HepG2 (cell line): ENCODE measurements at regions not wholly inside any gene's neighbourhood (a gene's known extent, or its start where the extent isn't known, plus 50 kb on each side); places are given as distances from the start of the nearest gene placed in this dataset.

Source experiments
- ATAC-seq: fragments of 200-7000 bp; cut with Tn5 transposase; 3 replicates; pipeline ENCODE4 v1.9.1; 2020; ENCODE audit warnings: mild to moderate bottlenecking, moderate library complexity
- BruUV-seq: library from RNA; stranded (reverse); fragments of 400-500 nt; replicated peaks from 2 replicates; lab custom pipeline; 2021; lab: Mats Ljungman, UMichigan
- CTCF ChIA-PET: fragments of 300-600 bp; formaldehyde crosslinking; extraction: SDS; loops from one replicate; lab custom pipeline; 2021; ENCODE audit warnings: low total read pairs, inconsistent platforms, low intra/inter-chr PET ratio; lab: Yijun Ruan, JAX
- POLR2A ChIA-PET: fragments of 350-600 bp; sonication (Branson Sonifier 250); formaldehyde crosslinking; loops from one replicate; lab custom pipeline; 2020; ENCODE audit warnings: antibody characterized with exemption, inconsistent platforms; lab: Yijun Ruan, JAX
- DNase-seq: peaks from one replicate; pipeline ENCODE4 v3.0.0-alpha.2; 2015; ENCODE audit warnings: low spot score
- FAIRE-seq: peaks from 3 replicates; lab custom pipeline; 2011; peaks lifted over from hg19 to GRCh38; lab: Jason Lieb, UNC
- H2AFZ ChIP-seq: one replicate; pipeline ENCODE4 v1.6.1; 2011; ENCODE audit warnings: low read length, inconsistent platforms
- H3K27ac ChIP-seq: fragments of 300-600 bp; 3 replicates; pipeline ENCODE4 v1.8.0; 2011; ENCODE audit warnings: mixed run types, mild to moderate bottlenecking, mixed read lengths, low read length, inconsistent platforms; ENCODE audit not compliant: insufficient read depth; ENCODE audit errors: extremely low read length
- H3K27me3 ChIP-seq, 2 experiments: fragments of 200-600 bp in 1 of 2; 2 replicates in 1 of 2; 3 replicates in 1 of 2; pipeline versions ENCODE4 v1.6.0 to v1.8.0; 2011; ENCODE audit warnings: low read length in 2 of 2, mild to moderate bottlenecking in 2 of 2, moderate library complexity in 2 of 2, inconsistent platforms in 1 of 2; ENCODE audit not compliant: insufficient read depth in 2 of 2, control insufficient read depth in 1 of 2
- H3K36me3 ChIP-seq, 2 experiments: fragments of 200-600 bp in 1 of 2; replicated peaks in 1 of 2; 2 replicates in 1 of 2; 3 replicates in 1 of 2; pipeline versions ENCODE4 v1.5.1 to v1.8.0; 2011; ENCODE audit warnings: low read length in 2 of 2, inconsistent platforms in 1 of 2; ENCODE audit not compliant: insufficient read depth in 2 of 2, control insufficient read depth in 1 of 2
- H3K4me1 ChIP-seq: 2 replicates; pipeline ENCODE4 v1.5.1; 2012; ENCODE audit warnings: low read length, inconsistent platforms; ENCODE audit not compliant: insufficient read depth
- H3K4me2 ChIP-seq: 2 replicates; pipeline ENCODE4 v1.6.0; 2011; ENCODE audit warnings: low read depth, low read length, inconsistent platforms
- H3K4me3 ChIP-seq, 3 experiments: fragments of 200-600 bp in 1 of 3; sonication (generic), shearing (Covaris generic) in 1 of 3; replicated peaks in 1 of 3; 2 replicates each; pipeline ENCODE4 v1.5.1; 2011 to 2016; ENCODE audit warnings: low read length in 3 of 3, inconsistent platforms in 2 of 3, low read depth in 2 of 3, mild to moderate bottlenecking in 2 of 3, control low read depth in 1 of 3, mixed read lengths in 1 of 3; ENCODE audit not compliant: insufficient read depth in 1 of 3
- H3K79me2 ChIP-seq: one replicate; pipeline ENCODE4 v1.6.1; 2011; ENCODE audit warnings: low read length, inconsistent platforms; ENCODE audit not compliant: insufficient read depth
- H3K9ac ChIP-seq: 2 replicates; pipeline ENCODE4 v1.6.0; 2011; ENCODE audit warnings: mild to moderate bottlenecking, low read depth, low read length, inconsistent platforms; ENCODE audit not compliant: insufficient read depth
- H3K9me3 ChIP-seq: 2 replicates; pipeline ENCODE4 v1.5.1; 2012; ENCODE audit warnings: mild to moderate bottlenecking, low read length
- H4K20me1 ChIP-seq: 2 replicates; pipeline ENCODE4 v1.6.0; 2011; ENCODE audit warnings: inconsistent platforms, mild to moderate bottlenecking, low read length, moderate library complexity; ENCODE audit not compliant: insufficient read depth
- FOXO4 ChIP-seq: sonication (generic); formaldehyde crosslinking; conservative IDR thresholded peaks from 2 replicates; pipeline ENCODE4 v1.8.1; 2023; ENCODE audit warnings: missing genetic modification reagents
- GFI1 ChIP-seq: sonication (generic); formaldehyde crosslinking; IDR thresholded peaks from 2 replicates; pipeline ENCODE4 v1.5.0; 2020; ENCODE audit warnings: missing genetic modification reagents, mild to moderate bottlenecking, borderline replicate concordance
- KLF11 ChIP-seq: IDR thresholded peaks from 2 replicates; pipeline ENCODE4 v1.6.1; 2016; ENCODE audit warnings: missing compliant biosample characterization
- NR3C1 ChIP-seq: sonication (generic); formaldehyde crosslinking; IDR thresholded peaks from 2 replicates; pipeline ENCODE4 v1.4.0; 2020; ENCODE audit warnings: missing genetic modification reagents
- REL ChIP-seq: sonication (generic); formaldehyde crosslinking; conservative IDR thresholded peaks from 2 replicates; pipeline ENCODE4 v1.8.0; 2022; ENCODE audit warnings: mild to moderate bottlenecking, missing genetic modification reagents, moderate library complexity
- SNAI1 ChIP-seq: sonication (generic); formaldehyde crosslinking; IDR thresholded peaks from 2 replicates; pipeline ENCODE4 v1.5.0; 2020; ENCODE audit warnings: mild to moderate bottlenecking, missing genetic modification reagents, borderline replicate concordance
- TOE1 ChIP-seq: sonication (generic); formaldehyde crosslinking; IDR thresholded peaks from 2 replicates; pipeline ENCODE4 v1.4.0; 2020; ENCODE audit warnings: mild to moderate bottlenecking, missing genetic modification reagents
- ZFP36L2 ChIP-seq: sonication (generic); formaldehyde crosslinking; IDR thresholded peaks from 2 replicates; pipeline ENCODE4 v1.4.0; 2020; ENCODE audit warnings: missing genetic modification reagents
- ZNF280B ChIP-seq: sonication (generic); formaldehyde crosslinking; IDR thresholded peaks from 2 replicates; pipeline ENCODE4 v1.5.0; 2020; ENCODE audit warnings: missing genetic modification reagents, mild to moderate bottlenecking, borderline replicate concordance
- ZNF704 ChIP-seq: sonication (generic); formaldehyde crosslinking; IDR thresholded peaks from 2 replicates; pipeline ENCODE4 v1.8.1; 2023; ENCODE audit warnings: mild to moderate bottlenecking, inconsistent platforms, moderate library complexity, missing genetic modification reagents, borderline replicate concordance
- ZNF784 ChIP-seq: sonication (generic); formaldehyde crosslinking; IDR thresholded peaks from 2 replicates; pipeline ENCODE4 v1.5.1; 2020; ENCODE audit warnings: missing genetic modification reagents, mild to moderate bottlenecking, borderline replicate concordance
- WGBS: methylation state at CpG from one replicate; pipeline ENCODE4 v1.1.6; 2017; ENCODE audit warnings: low lambda C conversion rate; 5-methylcytosine and 5-hydroxymethylcytosine counted together
- in situ Hi-C: cut with HindIII; loops from 2 replicates; pipeline ENCODE4 v1.10.0; 2017; ENCODE audit warnings: low pct_unique_long_range_greater_than_20kb; ENCODE audit not compliant: extremely low pct_ligation_motif_present
- intact Hi-C: fragments of 100-400 bp; cut with micrococcal nuclease; formaldehyde crosslinking; loops from one replicate; pipeline ENCODE4 v1.10.0; 2022; ENCODE audit not compliant: unreplicated experiment

- DNase-seq, result no peak
Observed at GRCh38 chr18:1075322-1075721, 170.7 kb downstream of the ADCYAP1 start.

GRCh38 chr18:1075876-1076275 is 171.2 kb downstream of the ADCYAP1 start:
- Histone ChIP-seq H3K9me3 (no peaks in the 10 kb centered on the region), H2AFZ (no peak overlapping the region), H3K27me3 (no peaks in the 10 kb centered on the region), H4K20me1 (no peaks in the 10 kb centered on the region), H3K27ac (no peak overlapping the region), H3K4me3 (no peak overlapping the region), H3K4me1 (no peaks in the 10 kb centered on the region), H3K4me2 (no peak overlapping the region), H3K79me2 (no peaks in the 10 kb centered on the region), H3K9ac (no peak overlapping the region), H3K36me3 (no peaks in the 10 kb centered on the region)
- DNase-seq (no peak), ATAC-seq (no peak), FAIRE-seq (no peak)
- intact Hi-C loops (no loop called here), in situ Hi-C loops (no loop called here)
- no TSS peak for BruUV-seq
- ChIA-PET CTCF (no interaction called here), POLR2A (interaction anchor here (1.1 kb wide), 1 partner anchor 17 kb away, joined by 3 read pairs; no protein-coding TSS in a partner anchor)
- TF ChIP-seq FOXO4 (CRISPR knock-in tag), result no peak
- TF ChIP-seq NR3C1 (CRISPR knock-in tag), result no peak
- no peak for TF ChIP-seq GFI1 (CRISPR knock-in tag)
- TF ChIP-seq KLF11 (CRISPR knock-in tag), result no peak
- TF ChIP-seq ZNF280B, result no peak
- no peak for TF ChIP-seq REL (CRISPR knock-in tag)

More at GRCh38 chr18:1075322-1075721, 170.7 kb downstream of the ADCYAP1 start:
- Histone ChIP-seq H4K20me1 (no peaks in the 10 kb centered on the region), H3K9ac (no peak overlapping the region), H2AFZ (no peak overlapping the region), H3K27ac (no peak overlapping the region), H3K4me1 (no peaks in the 10 kb centered on the region), H3K4me3 (no peak overlapping the region), H3K36me3 (no peaks in the 10 kb centered on the region), H3K4me2 (no peak overlapping the region), H3K79me2 (no peaks in the 10 kb centered on the region), H3K27me3 (no peaks in the 10 kb centered on the region), H3K9me3 (no peaks in the 10 kb centered on the region)
- FAIRE-seq, result no peak
- intact Hi-C loops (no loop called here), in situ Hi-C loops (no loop called here)
- no peak for ATAC-seq
- POLR2A ChIA-PET, result interaction anchor here (1.1 kb wide), 1 partner anchor 17 kb away, joined by 3 read pairs; no protein-coding TSS in a partner anchor
- CTCF ChIA-PET, result no interaction called here
- TF ChIP-seq ZNF784, result no peak
- TF ChIP-seq ZNF704 (CRISPR knock-in tag), result no peak
- TF ChIP-seq ZFP36L2, result no peak
- no peak for TF ChIP-seq SNAI1
- no peak for TF ChIP-seq TOE1 (CRISPR knock-in tag)
- WGBS, result 1% methylated on average over 3 of the region's 3 CpGs
- BruUV-seq, result no TSS peak
